ENCODE measurements at regions not wholly inside any gene's neighbourhood (a gene's known extent, or its start where the extent isn't known, plus 50 kb on each side); places are given as distances from the start of the nearest gene placed in this dataset.

GRCh38 chr3:127112796-127113570 is 79.9 kb upstream of the PRR23E start:
- peaks cover 0 to 25% of the 10 kb centered on the region in 2 donors for H3K9me3 ChIP-seq
- H3K36me3 ChIP-seq: no peaks in the 10 kb centered on the region
- no peak overlapping the region for H3K27ac ChIP-seq
- intact Hi-C loops (cut with DNase I): no loop called here
- ATAC-seq: no peak
- no peaks in the 10 kb centered on the region for H3K27me3 ChIP-seq
- no peaks in the 10 kb centered on the region for H3K4me1 ChIP-seq
- no peak overlapping the region for H3K4me3 ChIP-seq
- TF ChIP-seq CTCF (IDR thresholded peaks at IDR 0.05): no peak
- DNase-seq: no peak

- Histone ChIP-seq H3K36me3 (no peaks in the 10 kb centered on the region), H3K27me3 (no peaks in the 10 kb centered on the region), H3K27ac (no peak overlapping the region), H3K9me3 (peaks cover 0 to 25% of the 10 kb centered on the region in 2 donors), H3K4me1 (no peaks in the 10 kb centered on the region), H3K4me3 (no peak overlapping the region)
- TF ChIP-seq CTCF (IDR thresholded peaks at IDR 0.05): no peak
- no peak for ATAC-seq
- no peak for DNase-seq
- intact Hi-C loops (cut with DNase I): no loop called here
Measured at GRCh38 chr3:127113571-127113891, 79.4 kb upstream of the PRR23E start.

GRCh38 chr3:127114337-127115070 is 78.4 kb upstream of the PRR23E start:
- Histone ChIP-seq H3K27ac (no peak overlapping the region), H3K4me1 (no peaks in the 10 kb centered on the region), H3K4me3 (no peak overlapping the region), H3K36me3 (no peaks in the 10 kb centered on the region), H3K27me3 (no peaks in the 10 kb centered on the region), H3K9me3 (peaks cover 0 to 25% of the 10 kb centered on the region in 2 donors)
- ATAC-seq (no peak), DNase-seq (no peak)
- intact Hi-C loops (cut with DNase I): no loop called here
- no peak for TF ChIP-seq CTCF (IDR thresholded peaks at IDR 0.05)

DNA sequence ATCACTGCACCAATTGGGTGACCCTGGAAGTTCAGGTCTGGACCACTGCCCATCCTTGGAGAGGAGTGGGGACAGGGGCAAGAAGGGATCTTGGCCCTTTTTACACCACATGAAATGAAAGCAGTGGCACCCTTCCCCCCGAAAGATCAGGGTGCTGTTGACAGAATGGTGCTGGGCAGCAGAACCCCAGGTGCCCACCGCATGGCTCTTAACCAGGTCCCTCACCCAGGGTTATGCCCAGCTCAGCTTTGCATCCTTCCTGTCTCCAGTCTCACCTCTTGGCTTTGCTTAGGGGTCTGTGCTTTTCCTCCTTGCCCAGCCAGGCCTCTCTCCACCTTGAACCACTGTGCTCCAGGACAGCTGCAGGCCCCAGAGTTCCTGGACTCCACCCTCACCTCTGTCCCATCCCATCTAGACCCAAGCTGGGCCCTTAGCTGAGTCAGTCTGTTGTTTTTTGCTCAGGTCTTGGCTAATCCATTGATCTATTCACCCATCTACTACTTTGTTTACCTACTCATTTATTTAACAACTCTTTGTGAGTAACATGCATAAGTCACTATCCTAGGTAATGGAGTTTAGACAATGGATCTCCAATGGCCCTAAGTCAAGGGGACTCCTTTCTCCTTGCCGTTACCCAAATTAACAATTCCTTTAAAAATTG is 77.1 kb upstream of the PRR23E start:
- Histone ChIP-seq H3K27me3 (no peaks in the 10 kb centered on the region), H3K36me3 (no peaks in the 10 kb centered on the region), H3K4me1 (no peaks in the 10 kb centered on the region), H3K9me3 (peaks cover 0 to 25% of the 10 kb centered on the region in 2 donors), H3K4me3 (no peak overlapping the region), H3K27ac (no peak overlapping the region)
- TF ChIP-seq CTCF (IDR thresholded peaks at IDR 0.05): no peak
- ATAC-seq: no peak
- intact Hi-C loops (cut with DNase I): no loop called here
- DNase-seq: no peak

GRCh38 chr3:127118366-127118765 is 74.6 kb upstream of the PRR23E start:
- H3K27me3 ChIP-seq: no peaks in the 10 kb centered on the region
- intact Hi-C loops (cut with DNase I): no loop called here
- H3K4me1 ChIP-seq: no peaks in the 10 kb centered on the region
- no peak for ATAC-seq
- no peak overlapping the region for H3K27ac ChIP-seq
- H3K4me3 ChIP-seq: no peak overlapping the region
- H3K36me3 ChIP-seq: no peaks in the 10 kb centered on the region
- no peak for TF ChIP-seq CTCF (IDR thresholded peaks at IDR 0.05)
- DNase-seq: no peak
- peaks cover 0 to 4% of the 10 kb centered on the region in 2 donors for H3K9me3 ChIP-seq

Measured in left lung (tissue), 4 donors.